ENCODE measurements at regions not wholly inside any gene's neighbourhood (a gene's known extent, or its start where the extent isn't known, plus 50 kb on each side); places are given as distances from the start of the nearest gene placed in this dataset.

- TF ChIP-seq CTCF (conservative IDR thresholded peaks at IDR 0.05) (no peak), EZH2 (IDR thresholded peaks at IDR 0.05; ENCODE audit: low read depth) (no peak)
Observed at GRCh38 chr7:51778121-51778520, 461.5 kb upstream of the COBL start.
